Upper lobe of left lung (tissue), 6 donors: ENCODE measurements at regions not wholly inside any gene's neighbourhood (a gene's known extent, or its start where the extent isn't known, plus 50 kb on each side); places are given as distances from the start of the nearest gene placed in this dataset.

Experiments
- ATAC-seq, 2 donors: fragments of 200-7000 bp; cut with Tn5 transposase; one replicate each; pipeline ENCODE4 v1.9.1; 2022; ENCODE audit warnings: mild to moderate bottlenecking in 2 of 2, moderate library complexity in 2 of 2; ENCODE audit not compliant: low FRiP score in 2 of 2
- DNase-seq, 2 donors: peaks; one replicate each; pipeline ENCODE4 v3.0.0-alpha.2; 2019 to 2020
- H3K27ac ChIP-seq, 4 donors: fragments of 200-600 bp; sonication (generic); one replicate each; pipeline ENCODE4 v1.5.1; 2016 to 2019
- H3K27me3 ChIP-seq, 4 donors: fragments of 200-600 bp; sonication (generic); one replicate each; pipeline ENCODE4 v1.5.1; 2017 to 2019
- H3K36me3 ChIP-seq, 4 donors: fragments of 200-600 bp; sonication (generic); one replicate each; pipeline ENCODE4 v1.5.1; 2016 to 2019
- H3K4me1 ChIP-seq, 4 donors: fragments of 200-600 bp; sonication (generic); one replicate each; pipeline ENCODE4 v1.5.1; 2018 to 2019
- H3K4me3 ChIP-seq, 4 donors: fragments of 200-600 bp; sonication (generic); one replicate each; pipeline ENCODE4 v1.5.1; 2017 to 2019; ENCODE audit warnings: mild to moderate bottlenecking in 2 of 4, moderate library complexity in 1 of 4
- H3K9me3 ChIP-seq, 4 donors: fragments of 200-600 bp; sonication (generic); one replicate each; pipeline ENCODE4 v1.5.1; 2018 to 2019
- CTCF ChIP-seq, 6 experiments: fragments of 450-650 bp in 4 of 6; fragments of 200-600 bp in 2 of 6; sonication (generic) in 2 of 6; IDR thresholded peaks; one replicate each; pipeline ENCODE4 v1.5.1; 2016 to 2019; ENCODE audit warnings: antibody characterized with exemption in 6 of 6
- EP300 ChIP-seq, 4 donors: sonication (generic); formaldehyde crosslinking; IDR thresholded peaks; one replicate each; pipeline ENCODE4 v1.5.1; 2017; ENCODE audit warnings: antibody characterized with exemption in 4 of 4, control low read depth in 2 of 4
- POLR2A ChIP-seq, 4 donors: fragments of 450-650 bp; IDR thresholded peaks; one replicate each; pipeline ENCODE4 v1.5.1; 2016 to 2017; ENCODE audit warnings: antibody characterized with exemption in 4 of 4, mild to moderate bottlenecking in 2 of 4
- POLR2AphosphoS5 ChIP-seq, 2 donors: sonication (generic); formaldehyde crosslinking; IDR thresholded peaks; one replicate each; pipeline ENCODE4 v1.5.1; 2017; ENCODE audit warnings: antibody characterized with exemption in 2 of 2
- WGBS, 2 donors: methylation state at CpG; one replicate each; pipeline ENCODE4 v1.1.5; 2017 to 2018; 5-methylcytosine and 5-hydroxymethylcytosine counted together
- donor health status: DM: no; HTN: no; CAD: no; lungs with moderate emphysema.
- donor health status: DM: no; HTN: yes; CAD: no; lungs with severe emphysema.

DNA sequence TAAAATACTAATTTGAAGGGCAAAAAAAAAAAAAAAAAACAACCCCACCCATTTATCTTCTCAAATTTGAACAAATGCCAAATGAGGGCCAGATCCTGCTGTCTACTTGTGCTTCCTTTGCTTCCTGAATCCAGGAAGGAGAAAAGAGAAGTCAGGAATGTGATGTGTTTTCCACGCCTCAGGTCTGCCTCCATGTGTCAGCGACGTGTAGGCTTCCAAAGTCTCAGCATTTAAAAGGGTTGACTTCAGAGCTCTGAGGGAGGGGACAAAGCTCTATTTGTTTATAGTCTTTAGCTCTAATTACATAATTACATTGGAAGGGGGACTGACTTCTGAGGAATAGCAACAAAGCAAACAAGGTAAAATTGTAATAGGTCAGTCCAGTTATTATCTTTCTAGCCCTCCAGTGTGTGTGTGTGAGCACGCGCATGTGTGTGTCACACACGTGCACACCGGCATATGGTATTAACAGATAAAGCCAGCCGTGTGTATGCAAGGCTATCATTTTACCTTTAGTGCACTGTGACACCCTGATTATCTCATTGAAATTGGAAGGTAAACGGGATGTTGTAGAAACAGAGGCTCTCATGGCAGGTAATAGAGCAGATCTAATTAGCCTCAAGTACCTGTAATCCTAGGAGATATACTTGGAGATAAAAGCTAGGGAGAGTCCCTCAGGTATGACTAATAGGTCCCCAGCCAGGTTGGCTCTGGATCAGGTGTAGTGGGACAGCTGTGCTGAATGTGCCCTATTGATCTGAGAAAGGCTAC lies 911.4 kb upstream of the ZEB2 start:
- TF ChIP-seq EP300 (IDR thresholded peaks at IDR 0.05) (no peak), POLR2AphosphoS5 (IDR thresholded peaks at IDR 0.05) (no peak), POLR2A (IDR thresholded peaks at IDR 0.05) (no peak)
- DNase-seq (no peak), ATAC-seq (no peak)
- H3K27me3 ChIP-seq, result no peaks in the 10 kb centered on the region
- 72 to 76% methylated on average over 9 of the region's 9 CpGs for WGBS, 2 donors
- no peaks in the 10 kb centered on the region for H3K4me1 ChIP-seq
- H3K4me3 ChIP-seq, result no peak overlapping the region
- H3K9me3 ChIP-seq, result no peaks in the 10 kb centered on the region
- no peaks in the 10 kb centered on the region for H3K36me3 ChIP-seq
- no peak overlapping the region for H3K27ac ChIP-seq

DNA sequence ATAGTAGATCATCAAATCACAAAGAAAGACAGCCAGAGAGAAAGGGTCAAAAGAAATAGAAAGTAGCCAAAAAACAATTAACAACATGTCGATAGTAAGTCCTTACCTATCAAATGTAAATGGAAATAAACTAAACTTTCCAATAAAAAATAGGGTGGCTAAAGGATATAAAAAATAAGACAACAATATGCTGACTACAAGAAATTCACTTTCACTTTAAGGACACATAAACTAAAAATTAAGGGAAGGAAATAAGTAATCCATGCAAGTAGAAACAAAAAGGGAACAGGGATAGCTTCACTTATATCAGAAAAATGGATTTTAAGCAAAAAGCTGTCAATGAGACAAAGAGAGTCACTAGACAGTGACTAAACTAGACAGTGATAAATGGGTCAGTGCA lies 903.9 kb upstream of the ZEB2 start:
- Histone ChIP-seq H3K4me1 (no peaks in the 10 kb centered on the region), H3K27ac (no peak overlapping the region), H3K27me3 (no peaks in the 10 kb centered on the region), H3K4me3 (no peak overlapping the region), H3K9me3 (peaks cover 5 to 13% (median 9%) of the 10 kb centered on the region in 4 donors), H3K36me3 (no peaks in the 10 kb centered on the region)
- DNase-seq (no peak), ATAC-seq (no peak)
- TF ChIP-seq CTCF (IDR thresholded peaks at IDR 0.05) (no peak), POLR2A (IDR thresholded peaks at IDR 0.05) (no peak), EP300 (IDR thresholded peaks at IDR 0.05) (no peak), POLR2AphosphoS5 (IDR thresholded peaks at IDR 0.05) (no peak)
- 91 to 100% methylated on average over 1 of the region's 1 CpG for WGBS, 2 donors

DNA sequence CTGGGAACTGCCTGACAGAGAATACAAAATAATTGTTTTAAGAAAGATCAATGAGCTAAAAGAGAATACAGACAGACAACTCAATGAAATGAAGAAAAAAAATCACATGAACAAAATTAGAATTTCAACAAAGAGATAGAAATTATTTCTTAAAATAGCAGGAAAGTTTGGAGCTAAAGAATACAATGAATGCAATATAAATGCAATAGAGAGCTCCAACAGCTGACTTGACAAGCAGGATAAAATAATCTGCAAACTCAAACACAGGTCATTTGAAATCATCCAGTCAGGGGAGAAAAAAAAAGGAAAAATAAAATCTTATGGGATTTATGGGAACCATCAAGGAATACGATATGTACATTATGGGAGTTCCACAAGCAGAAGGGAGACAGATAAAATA lies 902.7 kb upstream of the ZEB2 start:
- H3K9me3 ChIP-seq, result peaks cover 5 to 13% (median 9%) of the 10 kb centered on the region in 4 donors
- H3K27me3 ChIP-seq, result no peaks in the 10 kb centered on the region
- DNase-seq (no peak), ATAC-seq (no peak)
- H3K4me1 ChIP-seq, result no peaks in the 10 kb centered on the region
- H3K27ac ChIP-seq, result no peak overlapping the region
- TF ChIP-seq POLR2AphosphoS5 (IDR thresholded peaks at IDR 0.05) (no peak), POLR2A (IDR thresholded peaks at IDR 0.05) (no peak), CTCF (IDR thresholded peaks at IDR 0.05) (no peak), EP300 (IDR thresholded peaks at IDR 0.05) (no peak)
- H3K4me3 ChIP-seq, result no peak overlapping the region
- no peaks in the 10 kb centered on the region for H3K36me3 ChIP-seq
- WGBS, 2 donors, result 79 to 91% methylated on average over 1 of the region's 1 CpG

DNA sequence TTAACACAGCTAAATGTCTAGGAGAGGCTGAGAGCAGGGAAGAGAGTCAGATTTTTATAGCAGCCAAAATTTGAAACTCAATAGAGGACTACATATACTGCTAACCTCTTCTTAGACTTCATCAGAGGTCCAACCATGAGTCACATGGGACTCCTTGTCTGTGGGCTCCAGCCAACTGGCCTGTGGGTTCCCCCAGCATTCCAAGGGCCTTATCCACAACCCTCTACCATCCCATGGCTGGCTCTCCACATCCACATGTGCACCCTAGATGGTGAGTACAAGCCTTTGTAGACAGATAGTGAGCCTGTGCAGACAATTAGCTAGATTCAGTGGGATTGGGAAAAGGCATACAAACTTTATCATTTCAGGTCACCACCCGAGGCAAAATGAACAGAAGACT lies 901.9 kb upstream of the ZEB2 start:
- Histone ChIP-seq H3K27ac (no peak overlapping the region), H3K36me3 (no peaks in the 10 kb centered on the region), H3K4me3 (no peak overlapping the region), H3K9me3 (peaks cover 5 to 13% (median 9%) of the 10 kb centered on the region in 4 donors), H3K4me1 (no peaks in the 10 kb centered on the region), H3K27me3 (no peaks in the 10 kb centered on the region)
- no peak for ATAC-seq
- no peak for TF ChIP-seq CTCF (IDR thresholded peaks at IDR 0.05)
- TF ChIP-seq POLR2A (IDR thresholded peaks at IDR 0.05), result no peak
- TF ChIP-seq EP300 (IDR thresholded peaks at IDR 0.05), result no peak
- no peak for TF ChIP-seq POLR2AphosphoS5 (IDR thresholded peaks at IDR 0.05)
- DNase-seq, result no peak
- WGBS, 2 donors, result 78 to 83% methylated on average over 1 of the region's 1 CpG

DNA sequence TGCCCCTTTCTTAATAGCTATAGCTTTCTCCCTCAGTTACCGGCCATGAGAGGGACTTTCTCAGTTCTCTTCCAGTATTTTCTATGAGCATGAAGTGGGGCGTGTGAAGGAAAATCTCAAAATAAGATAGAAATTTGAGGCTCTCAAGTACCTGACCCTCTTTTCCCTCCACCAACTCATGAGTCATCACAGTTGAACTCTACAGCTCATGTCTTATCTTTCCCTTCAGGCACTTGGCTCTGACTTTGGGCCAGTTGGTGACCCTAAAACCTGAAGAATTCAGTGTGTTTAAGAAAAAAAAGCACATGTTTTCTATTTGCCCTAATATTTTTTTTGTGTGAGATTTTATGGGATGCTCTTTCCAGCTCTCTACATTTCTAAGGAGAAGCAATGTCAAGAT lies 896.7 kb upstream of the ZEB2 start:
- H3K27ac ChIP-seq, result no peak overlapping the region
- H3K9me3 ChIP-seq, result peaks cover 0 to 2% (median 0%) of the 10 kb centered on the region in 4 donors
- H3K27me3 ChIP-seq, result no peaks in the 10 kb centered on the region
- no peaks in the 10 kb centered on the region for H3K36me3 ChIP-seq
- WGBS, 2 donors, result 95 to 97% methylated on average over 2 of the region's 2 CpGs
- ATAC-seq (no peak), DNase-seq (no peak)
- no peaks in the 10 kb centered on the region for H3K4me1 ChIP-seq
- TF ChIP-seq CTCF (IDR thresholded peaks at IDR 0.05), result no peak
- no peak for TF ChIP-seq EP300 (IDR thresholded peaks at IDR 0.05)
- no peak for TF ChIP-seq POLR2A (IDR thresholded peaks at IDR 0.05)
- no peak for TF ChIP-seq POLR2AphosphoS5 (IDR thresholded peaks at IDR 0.05)
- H3K4me3 ChIP-seq, result no peak overlapping the region
